Astrocyte (in vitro differentiated cells and primary cell): ENCODE measurements at regions not wholly inside any gene's neighbourhood (a gene's known extent, or its start where the extent isn't known, plus 50 kb on each side); places are given as distances from the start of the nearest gene placed in this dataset.

Experiments
- DNase-seq: peaks from one replicate; pipeline ENCODE4 v3.0.0-alpha.2; 2010; ENCODE audit warnings: low read depth
- FAIRE-seq: peaks from 2 replicates; lab custom pipeline; 2011; peaks lifted over from hg19 to GRCh38; lab: Jason Lieb, UNC
- H2AFZ ChIP-seq: 2 replicates; pipeline ENCODE4 v1.6.0; 2012; ENCODE audit warnings: low read depth, low read length, inconsistent platforms
- H3K27ac ChIP-seq: 2 replicates; pipeline ENCODE4 v1.5.1; 2011; ENCODE audit warnings: low read depth, low read length, inconsistent platforms
- H3K27me3 ChIP-seq: 2 replicates; pipeline ENCODE4 v1.6.0; 2011; ENCODE audit warnings: low read length, inconsistent platforms; ENCODE audit not compliant: insufficient read depth
- H3K36me3 ChIP-seq: 2 replicates; pipeline ENCODE4 v1.5.1; 2011; ENCODE audit warnings: low read length, inconsistent platforms; ENCODE audit not compliant: insufficient read depth
- H3K4me1 ChIP-seq: 2 replicates; pipeline ENCODE4 v1.5.1; 2011; ENCODE audit warnings: low read length, inconsistent platforms; ENCODE audit not compliant: insufficient read depth
- H3K4me2 ChIP-seq: 2 replicates; pipeline ENCODE4 v1.6.0; 2012; ENCODE audit warnings: low read length, inconsistent platforms
- H3K4me3 ChIP-seq: 2 replicates; pipeline ENCODE4 v1.5.1; 2011; ENCODE audit warnings: low read depth, mild to moderate bottlenecking, low read length, inconsistent platforms; ENCODE audit not compliant: insufficient read depth
- H3K79me2 ChIP-seq: 2 replicates; pipeline ENCODE4 v1.6.0; 2012; ENCODE audit warnings: mild to moderate bottlenecking, low read length, inconsistent platforms; ENCODE audit not compliant: insufficient read depth
- H3K9ac ChIP-seq: 2 replicates; pipeline ENCODE4 v1.6.0; 2012; ENCODE audit warnings: mild to moderate bottlenecking, low read length, inconsistent platforms
- H3K9me3 ChIP-seq: 2 replicates; pipeline ENCODE4 v1.5.1; 2012; ENCODE audit warnings: low read depth, mild to moderate bottlenecking, low read length, inconsistent platforms; ENCODE audit not compliant: insufficient read depth
- H4K20me1 ChIP-seq: 2 replicates; pipeline ENCODE4 v1.6.0; 2012; ENCODE audit warnings: low read length, inconsistent platforms; ENCODE audit not compliant: insufficient read depth
- H3K27ac Mint-ChIP-seq: one replicate; pipeline ENCODE4 v1.8.0; 2021; ENCODE audit warnings: mild to moderate bottlenecking, mixed read lengths; ENCODE audit not compliant: unreplicated experiment
- H3K27me3 Mint-ChIP-seq: one replicate; pipeline ENCODE4 v1.8.0; 2021; ENCODE audit warnings: low read depth, mixed read lengths; ENCODE audit not compliant: unreplicated experiment
- H3K36me3 Mint-ChIP-seq: one replicate; pipeline ENCODE4 v1.8.0; 2021; ENCODE audit warnings: low read depth, mixed read lengths; ENCODE audit not compliant: unreplicated experiment
- H3K4me1 Mint-ChIP-seq: one replicate; pipeline ENCODE4 v1.8.0; 2021; ENCODE audit warnings: low read depth, mixed read lengths; ENCODE audit not compliant: unreplicated experiment
- H3K4me3 Mint-ChIP-seq: one replicate; pipeline ENCODE4 v1.8.0; 2021; ENCODE audit warnings: mild to moderate bottlenecking, moderate library complexity, mixed read lengths; ENCODE audit not compliant: unreplicated experiment
- H3K9me3 Mint-ChIP-seq: one replicate; pipeline ENCODE4 v1.8.0; 2021; ENCODE audit warnings: mild to moderate bottlenecking, mixed read lengths; ENCODE audit not compliant: unreplicated experiment
- EZH2 ChIP-seq: IDR thresholded peaks from 2 replicates; pipeline ENCODE4 v1.6.1; 2012; ENCODE audit warnings: mild to moderate bottlenecking, low read length, inconsistent platforms; ENCODE audit not compliant: insufficient read depth
- TF ChIP-seq, protein P1 (sequence below): IDR thresholded peaks from 2 replicates; pipeline ENCODE4 v1.5.1; 2011; ENCODE audit warnings: low read depth, mild to moderate bottlenecking, inconsistent platforms, low read length, moderate library complexity; ENCODE audit not compliant: insufficient read depth

DNA sequence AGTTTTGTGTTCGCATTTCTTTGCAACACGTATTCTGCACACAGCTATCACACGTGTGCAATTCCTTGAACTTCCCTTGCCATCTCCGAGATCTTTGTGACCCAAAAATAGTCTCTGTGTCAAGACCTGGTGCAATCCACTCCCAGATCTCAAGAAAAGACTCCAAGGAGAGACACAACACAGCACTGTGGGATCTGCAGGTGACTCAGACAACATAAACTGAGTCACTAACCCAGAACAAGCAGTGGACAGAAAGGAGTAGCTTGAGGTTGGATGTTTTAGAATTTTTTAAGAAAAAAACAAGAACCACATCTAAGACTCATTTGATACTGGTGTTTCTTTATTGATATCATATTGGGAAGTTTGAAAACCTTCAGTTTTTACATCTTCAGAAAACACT is 396.9 kb downstream of the AGTPBP1 start:
- Histone ChIP-seq H3K36me3 (no peaks in the 10 kb centered on the region), H3K9ac (no peak overlapping the region), H4K20me1 (no peaks in the 10 kb centered on the region), H3K4me2 (no peak overlapping the region), H3K4me3 (no peak overlapping the region), H3K9me3 (no peaks in the 10 kb centered on the region), H3K27ac (no peak overlapping the region), H2AFZ (no peak overlapping the region), H3K4me1 (no peaks in the 10 kb centered on the region), H3K27me3 (peaks cover 11% of the 10 kb centered on the region), H3K79me2 (no peaks in the 10 kb centered on the region)
- H3K36me3 Mint-ChIP-seq = no peaks in the 10 kb centered on the region
- FAIRE-seq (no peak), DNase-seq (no peak)
- no peak overlapping the region for H3K27ac Mint-ChIP-seq
- H3K27me3 Mint-ChIP-seq = peaks cover 13% of the 10 kb centered on the region
- H3K4me3 Mint-ChIP-seq = no peak overlapping the region
- H3K9me3 Mint-ChIP-seq = peaks cover 3% of the 10 kb centered on the region
- peaks cover 9% of the 10 kb centered on the region for H3K4me1 Mint-ChIP-seq
- TF ChIP-seq, protein P1, sequence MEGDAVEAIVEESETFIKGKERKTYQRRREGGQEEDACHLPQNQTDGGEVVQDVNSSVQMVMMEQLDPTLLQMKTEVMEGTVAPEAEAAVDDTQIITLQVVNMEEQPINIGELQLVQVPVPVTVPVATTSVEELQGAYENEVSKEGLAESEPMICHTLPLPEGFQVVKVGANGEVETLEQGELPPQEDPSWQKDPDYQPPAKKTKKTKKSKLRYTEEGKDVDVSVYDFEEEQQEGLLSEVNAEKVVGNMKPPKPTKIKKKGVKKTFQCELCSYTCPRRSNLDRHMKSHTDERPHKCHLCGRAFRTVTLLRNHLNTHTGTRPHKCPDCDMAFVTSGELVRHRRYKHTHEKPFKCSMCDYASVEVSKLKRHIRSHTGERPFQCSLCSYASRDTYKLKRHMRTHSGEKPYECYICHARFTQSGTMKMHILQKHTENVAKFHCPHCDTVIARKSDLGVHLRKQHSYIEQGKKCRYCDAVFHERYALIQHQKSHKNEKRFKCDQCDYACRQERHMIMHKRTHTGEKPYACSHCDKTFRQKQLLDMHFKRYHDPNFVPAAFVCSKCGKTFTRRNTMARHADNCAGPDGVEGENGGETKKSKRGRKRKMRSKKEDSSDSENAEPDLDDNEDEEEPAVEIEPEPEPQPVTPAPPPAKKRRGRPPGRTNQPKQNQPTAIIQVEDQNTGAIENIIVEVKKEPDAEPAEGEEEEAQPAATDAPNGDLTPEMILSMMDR = no peak
- TF ChIP-seq EZH2 = no peak

DNA sequence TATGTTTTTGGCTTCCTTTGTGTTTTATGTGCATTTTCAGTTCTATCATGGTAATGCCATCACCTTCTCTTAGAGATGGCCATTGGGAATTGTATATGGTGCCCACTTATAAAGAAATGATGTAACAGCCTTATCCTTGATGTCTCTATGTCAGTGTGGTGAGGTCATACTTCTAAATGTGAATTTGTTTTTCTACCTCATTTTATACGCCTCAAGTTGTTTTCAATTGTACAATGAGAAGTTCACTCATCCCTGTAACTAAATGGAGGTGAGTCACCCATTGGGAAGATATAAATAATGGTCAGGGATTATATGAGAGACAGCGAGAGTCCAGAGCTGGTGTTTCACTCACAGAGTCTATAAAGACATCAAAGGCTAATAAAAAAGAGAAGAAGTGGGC is 402.4 kb downstream of the AGTPBP1 start:
- H3K4me1 ChIP-seq = no peaks in the 10 kb centered on the region
- H3K27me3 ChIP-seq = peaks cover 11% of the 10 kb centered on the region
- no peak overlapping the region for H3K27ac Mint-ChIP-seq
- H3K36me3 Mint-ChIP-seq = no peaks in the 10 kb centered on the region
- H3K4me3 ChIP-seq = no peak overlapping the region
- no peak overlapping the region for H3K4me3 Mint-ChIP-seq
- H3K4me1 Mint-ChIP-seq = no peaks in the 10 kb centered on the region
- H3K27ac ChIP-seq = no peak overlapping the region
- FAIRE-seq (no peak), DNase-seq (no peak)
- H3K36me3 ChIP-seq = no peaks in the 10 kb centered on the region
- H3K4me2 ChIP-seq = no peak overlapping the region
- H3K27me3 Mint-ChIP-seq = peaks cover 30% of the 10 kb centered on the region
- no peaks in the 10 kb centered on the region for H3K79me2 ChIP-seq
- no peak overlapping the region for H3K9ac ChIP-seq
- peaks cover 3% of the 10 kb centered on the region for H3K9me3 Mint-ChIP-seq
- TF ChIP-seq EZH2 = no peak
- TF ChIP-seq, protein P1 = no peak
- H2AFZ ChIP-seq = no peak overlapping the region
- H3K9me3 ChIP-seq = no peaks in the 10 kb centered on the region
- no peaks in the 10 kb centered on the region for H4K20me1 ChIP-seq

DNA sequence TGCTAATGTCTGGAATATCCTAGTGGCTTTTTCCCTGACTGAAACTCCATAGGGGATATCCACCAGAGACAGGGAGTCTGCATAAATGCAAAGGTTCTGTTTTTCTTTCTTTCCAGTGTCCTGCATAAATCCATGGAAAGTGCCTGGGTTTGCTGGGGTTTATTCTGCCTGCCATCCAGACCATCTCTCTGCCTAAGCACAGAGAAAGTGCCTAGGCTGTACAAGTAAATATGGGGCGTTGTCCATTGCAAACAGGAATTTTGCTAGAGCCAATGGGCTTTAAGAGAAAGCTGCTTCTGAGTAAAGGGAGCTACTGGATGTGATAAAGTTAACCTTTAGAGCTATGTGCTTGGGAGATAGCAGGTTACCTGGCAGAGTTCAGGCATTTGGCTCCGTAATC is 407.5 kb downstream of the AGTPBP1 start:
- DNase-seq (no peak), FAIRE-seq (no peak)
- TF ChIP-seq, protein P1 = no peak
- H3K79me2 ChIP-seq = no peaks in the 10 kb centered on the region
- H3K27ac ChIP-seq = no peak overlapping the region
- Mint-ChIP-seq H3K9me3 (no peaks in the 10 kb centered on the region), H3K27ac (no peak overlapping the region), H3K36me3 (no peaks in the 10 kb centered on the region), H3K27me3 (peaks cover 23% of the 10 kb centered on the region), H3K4me1 (no peaks in the 10 kb centered on the region), H3K4me3 (no peak overlapping the region)
- no peaks in the 10 kb centered on the region for H3K9me3 ChIP-seq
- no peak overlapping the region for H3K9ac ChIP-seq
- no peak overlapping the region for H2AFZ ChIP-seq
- H3K27me3 ChIP-seq = peaks cover 7% of the 10 kb centered on the region
- no peak overlapping the region for H3K4me2 ChIP-seq
- no peaks in the 10 kb centered on the region for H3K36me3 ChIP-seq
- no peak overlapping the region for H3K4me3 ChIP-seq
- H4K20me1 ChIP-seq = no peaks in the 10 kb centered on the region
- no peaks in the 10 kb centered on the region for H3K4me1 ChIP-seq
